PC-3 (cell line): ENCODE measurements at regions not wholly inside any gene's neighbourhood (a gene's known extent, or its start where the extent isn't known, plus 50 kb on each side); places are given as distances from the start of the nearest gene placed in this dataset.

Experiments used
- ATAC-seq: fragments of 200-7000 bp; cut with Tn5 transposase; 2 replicates; pipeline ENCODE4 v1.9.1; 2020; ENCODE audit warnings: mild to moderate bottlenecking, moderate library complexity
- BruUV-seq: library from RNA; stranded (reverse); fragments of 400-500 nt; replicated peaks from 2 replicates; lab custom pipeline; 2021; lab: Mats Ljungman, UMichigan
- CTCF ChIA-PET: fragments of 300-600 bp; sonication (Branson Sonifier 250); formaldehyde crosslinking; loops from one replicate; lab custom pipeline; 2022; ENCODE audit warnings: antibody characterized with exemption; lab: Charles Lee
- POLR2A ChIA-PET: fragments of 300-600 bp; sonication (Branson Sonifier 250); formaldehyde crosslinking; loops from one replicate; lab custom pipeline; 2022; ENCODE audit warnings: antibody characterized with exemption; ENCODE audit not compliant: unreplicated experiment; lab: Charles Lee
- DNase-seq: peaks from one replicate; pipeline ENCODE4 v3.0.0-alpha.2; 2015
- H2AFZ ChIP-seq: fragments of 300-600 bp; sonication (generic); 2 replicates; pipeline ENCODE4 v1.6.0; 2016; ENCODE audit warnings: antibody characterized with exemption, low read length
- H3F3A ChIP-seq: fragments of 300-600 bp; sonication (generic); one replicate; pipeline ENCODE4 v1.6.0; 2017; ENCODE audit warnings: antibody characterized with exemption, low read length, control low read depth, mild to moderate bottlenecking; ENCODE audit not compliant: unreplicated experiment
- H3K27ac ChIP-seq: fragments of 300-600 bp; sonication (generic); 2 replicates; pipeline ENCODE4 v1.5.1; 2016; ENCODE audit warnings: mild to moderate bottlenecking, low read length
- H3K27me3 ChIP-seq: fragments of 300-600 bp; sonication (generic); 2 replicates; pipeline ENCODE4 v1.6.1; 2016; ENCODE audit warnings: low read length, mixed read lengths
- H3K36me3 ChIP-seq: fragments of 300-600 bp; sonication (generic); 2 replicates; pipeline ENCODE4 v1.6.1; 2016; ENCODE audit warnings: low read depth, mixed run types, low read length, mixed read lengths
- H3K4me1 ChIP-seq: fragments of 300-600 bp; sonication (generic); 2 replicates; pipeline ENCODE4 v1.5.1; 2016; ENCODE audit warnings: low read length; ENCODE audit not compliant: insufficient read depth
- H3K4me2 ChIP-seq: fragments of 300-600 bp; sonication (generic); 2 replicates; pipeline ENCODE4 v1.6.0; 2016; ENCODE audit warnings: low read length
- H3K4me3 ChIP-seq: fragments of 300-600 bp; sonication (generic); 2 replicates; pipeline ENCODE4 v1.5.1; 2016; ENCODE audit warnings: mild to moderate bottlenecking, low read length, mixed read lengths
- H3K79me2 ChIP-seq: fragments of 300-600 bp; sonication (generic); 2 replicates; pipeline ENCODE4 v1.6.1; 2017; ENCODE audit warnings: low read length, mixed read lengths
- H3K9ac ChIP-seq: fragments of 300-600 bp; sonication (generic); 2 replicates; pipeline ENCODE4 v1.6.0; 2016; ENCODE audit warnings: mild to moderate bottlenecking, low read length
- H3K9me2 ChIP-seq: fragments of 300-600 bp; sonication (generic); replicated peaks from 2 replicates; pipeline ENCODE4 v1.6.1; 2016; ENCODE audit warnings: mixed run types, low read length, mixed read lengths
- H3K9me3 ChIP-seq: fragments of 300-600 bp; sonication (generic); 2 replicates; pipeline ENCODE4 v1.6.1; 2016; ENCODE audit warnings: low read length, mixed read lengths
- H4K20me1 ChIP-seq: fragments of 300-600 bp; sonication (generic); 2 replicates; pipeline ENCODE4 v1.6.1; 2016; ENCODE audit warnings: low read length, mixed read lengths
- EZH2 ChIP-seq: fragments of 300-600 bp; sonication (generic); IDR thresholded peaks from one replicate; pipeline ENCODE4 v1.6.1; 2017; ENCODE audit warnings: antibody characterized with exemption, mild to moderate bottlenecking, low read length; ENCODE audit not compliant: unreplicated experiment
- EZH2phosphoT487 ChIP-seq: fragments of 300-600 bp; sonication (generic); IDR thresholded peaks from 2 replicates; pipeline ENCODE4 v1.6.1; 2018; ENCODE audit warnings: mild to moderate bottlenecking, antibody characterized with exemption, low read length, borderline replicate concordance
- intact Hi-C: fragments of 100-400 bp; cut with micrococcal nuclease; formaldehyde crosslinking; loops from 2 replicates; pipeline ENCODE4 v1.9.0; 2023
- TF ChIP-seq, protein P1 (sequence below): fragments of 300-600 bp; sonication (generic); conservative IDR thresholded peaks from 2 replicates; pipeline ENCODE4 v1.5.1; 2017; ENCODE audit warnings: antibody characterized with exemption, low read depth, mild to moderate bottlenecking, low read length

DNA sequence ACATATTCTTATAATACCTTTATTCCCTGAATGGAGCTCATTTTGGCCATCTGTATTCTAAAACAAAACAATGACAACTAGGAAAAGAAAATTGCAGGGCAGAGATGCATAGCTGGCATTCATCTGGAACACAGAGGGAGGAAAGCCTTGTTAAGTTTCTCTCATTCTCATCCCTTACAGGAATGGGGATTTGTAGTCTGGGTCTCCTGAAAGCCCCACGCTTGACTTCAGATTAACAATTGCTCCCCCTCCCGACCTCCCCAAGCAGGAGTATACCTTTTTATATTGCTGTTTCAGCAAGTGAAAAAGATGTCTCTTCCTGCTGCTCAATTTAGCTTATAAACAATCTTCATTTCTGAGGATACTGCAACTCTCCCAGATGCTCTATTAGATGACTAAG is 812.1 kb downstream of the EFNA5 start:
- Histone ChIP-seq H3F3A (no peaks in the 10 kb centered on the region), H3K27ac (no peak overlapping the region), H3K4me3 (no peak overlapping the region), H3K79me2 (no peaks in the 10 kb centered on the region), H2AFZ (no peak overlapping the region), H3K36me3 (no peaks in the 10 kb centered on the region), H3K9me3 (no peaks in the 10 kb centered on the region), H3K9me2 (no peaks in the 10 kb centered on the region), H3K27me3 (no peaks in the 10 kb centered on the region), H3K4me1 (no peaks in the 10 kb centered on the region), H3K9ac (no peak overlapping the region), H4K20me1 (no peaks in the 10 kb centered on the region), H3K4me2 (no peak overlapping the region)
- intact Hi-C loops = no loop called here
- POLR2A ChIA-PET = no interaction called here
- TF ChIP-seq, protein P1, sequence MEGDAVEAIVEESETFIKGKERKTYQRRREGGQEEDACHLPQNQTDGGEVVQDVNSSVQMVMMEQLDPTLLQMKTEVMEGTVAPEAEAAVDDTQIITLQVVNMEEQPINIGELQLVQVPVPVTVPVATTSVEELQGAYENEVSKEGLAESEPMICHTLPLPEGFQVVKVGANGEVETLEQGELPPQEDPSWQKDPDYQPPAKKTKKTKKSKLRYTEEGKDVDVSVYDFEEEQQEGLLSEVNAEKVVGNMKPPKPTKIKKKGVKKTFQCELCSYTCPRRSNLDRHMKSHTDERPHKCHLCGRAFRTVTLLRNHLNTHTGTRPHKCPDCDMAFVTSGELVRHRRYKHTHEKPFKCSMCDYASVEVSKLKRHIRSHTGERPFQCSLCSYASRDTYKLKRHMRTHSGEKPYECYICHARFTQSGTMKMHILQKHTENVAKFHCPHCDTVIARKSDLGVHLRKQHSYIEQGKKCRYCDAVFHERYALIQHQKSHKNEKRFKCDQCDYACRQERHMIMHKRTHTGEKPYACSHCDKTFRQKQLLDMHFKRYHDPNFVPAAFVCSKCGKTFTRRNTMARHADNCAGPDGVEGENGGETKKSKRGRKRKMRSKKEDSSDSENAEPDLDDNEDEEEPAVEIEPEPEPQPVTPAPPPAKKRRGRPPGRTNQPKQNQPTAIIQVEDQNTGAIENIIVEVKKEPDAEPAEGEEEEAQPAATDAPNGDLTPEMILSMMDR = no peak
- no peak for DNase-seq
- ATAC-seq = no peak
- CTCF ChIA-PET = interaction anchor here (0.6 kb wide), 1 partner anchor 106 kb away, joined by 5 read pairs; no protein-coding TSS in a partner anchor
- no TSS peak for BruUV-seq

DNA sequence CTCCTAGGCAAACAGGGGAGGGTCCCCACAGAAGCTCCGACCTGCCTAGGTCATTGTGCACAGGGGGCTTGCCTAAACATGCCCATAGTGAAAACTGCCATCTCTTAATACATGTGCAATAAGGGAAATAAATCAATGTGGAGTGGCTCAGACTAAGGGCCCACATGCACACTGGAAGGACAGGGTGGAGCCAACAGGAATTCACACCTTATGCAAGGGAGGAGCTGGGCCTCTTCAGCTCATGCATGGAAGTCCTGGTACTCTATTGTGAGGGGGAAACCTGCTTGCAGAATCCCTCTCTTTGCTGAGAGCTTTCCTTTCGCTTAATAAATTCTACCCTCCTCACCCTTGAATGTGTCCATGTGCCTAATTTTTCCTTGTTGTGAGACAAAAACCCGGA is 815.8 kb downstream of the EFNA5 start:
- TF ChIP-seq, protein P1 = no peak
- no peak for TF ChIP-seq EZH2phosphoT487
- no peak for TF ChIP-seq EZH2

DNA sequence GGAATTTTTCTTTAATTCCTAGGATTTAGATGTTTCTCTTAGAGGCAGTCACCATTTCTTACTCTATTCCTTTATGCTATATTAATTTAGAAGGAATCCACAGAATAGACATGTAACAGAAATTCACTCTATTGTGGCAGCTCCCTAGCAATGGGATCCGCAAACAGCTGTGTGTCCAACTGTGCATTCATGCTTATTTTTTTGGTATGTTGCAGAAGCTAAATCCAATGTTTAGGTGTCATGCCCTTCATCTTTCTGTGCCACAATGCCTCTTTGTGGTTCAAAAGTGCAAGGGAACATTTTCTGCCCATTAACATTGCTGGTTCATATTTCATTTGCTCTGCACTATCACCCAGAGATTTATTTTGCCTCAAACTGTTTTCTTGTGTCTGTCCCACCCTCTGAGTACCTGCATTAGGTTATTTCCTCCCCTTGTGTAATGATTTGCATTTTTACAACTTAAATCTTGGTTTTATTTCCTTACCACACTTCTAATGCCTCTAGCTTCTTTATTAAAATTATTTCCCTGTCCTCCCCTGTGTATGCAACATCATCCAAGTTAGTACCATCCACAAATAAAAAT is 816.5 kb downstream of the EFNA5 start:
- no peak overlapping the region for H2AFZ ChIP-seq
- intact Hi-C loops = no loop called here
- BruUV-seq = no TSS peak
- H3K4me2 ChIP-seq = no peak overlapping the region
- H3K36me3 ChIP-seq = no peaks in the 10 kb centered on the region
- H3K79me2 ChIP-seq = no peaks in the 10 kb centered on the region
- CTCF ChIA-PET = no interaction called here
- H3K27me3 ChIP-seq = no peaks in the 10 kb centered on the region
- POLR2A ChIA-PET = no interaction called here
- H3K9me2 ChIP-seq = no peaks in the 10 kb centered on the region
- TF ChIP-seq EZH2 = no peak
- ATAC-seq = no peak
- no peaks in the 10 kb centered on the region for H3K4me1 ChIP-seq
- H3K9me3 ChIP-seq = no peaks in the 10 kb centered on the region
- H3F3A ChIP-seq = no peaks in the 10 kb centered on the region
- no peak for DNase-seq
- no peak overlapping the region for H3K27ac ChIP-seq
- no peak overlapping the region for H3K9ac ChIP-seq
- no peak overlapping the region for H3K4me3 ChIP-seq
- no peaks in the 10 kb centered on the region for H4K20me1 ChIP-seq

More for the DNA sequence above, 815.8 kb downstream of the EFNA5 start:
- Histone ChIP-seq H2AFZ (no peak overlapping the region), H3K4me3 (no peak overlapping the region), H3K79me2 (no peaks in the 10 kb centered on the region), H4K20me1 (no peaks in the 10 kb centered on the region), H3F3A (no peaks in the 10 kb centered on the region), H3K9ac (no peak overlapping the region), H3K27ac (no peak overlapping the region), H3K9me2 (no peaks in the 10 kb centered on the region), H3K27me3 (no peaks in the 10 kb centered on the region), H3K9me3 (no peaks in the 10 kb centered on the region), H3K4me2 (no peak overlapping the region), H3K4me1 (no peaks in the 10 kb centered on the region), H3K36me3 (no peaks in the 10 kb centered on the region)
- intact Hi-C loops = no loop called here
- DNase-seq (no peak), ATAC-seq (no peak)
- ChIA-PET CTCF (no interaction called here), POLR2A (no interaction called here)
- BruUV-seq = no TSS peak
